ENCODE measurements at regions not wholly inside any gene's neighbourhood (a gene's known extent, or its start where the extent isn't known, plus 50 kb on each side); places are given as distances from the start of the nearest gene placed in this dataset.

DNA sequence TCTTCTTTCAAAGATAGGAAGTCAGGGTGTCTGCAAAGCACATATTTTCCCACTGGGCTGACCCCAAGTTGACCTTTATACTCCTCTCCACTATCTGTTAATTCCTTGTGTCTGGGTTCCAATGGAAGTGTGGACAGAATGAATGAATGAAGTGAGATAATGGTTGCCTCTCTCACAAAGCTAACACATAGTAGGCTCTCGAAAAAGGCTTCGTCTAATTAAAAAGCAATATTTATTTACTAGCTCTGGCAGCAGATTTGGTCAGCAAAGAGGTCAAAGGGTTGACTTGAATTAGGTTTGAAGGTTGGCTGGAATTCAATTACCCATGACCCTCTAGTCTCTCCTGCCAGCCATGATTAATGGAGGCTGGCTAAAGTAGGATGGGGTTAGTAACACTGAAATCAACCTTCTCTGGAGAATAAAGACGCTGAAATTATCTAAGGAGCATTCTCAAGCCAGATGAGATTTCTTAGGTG is 280.3 kb upstream of the KLF3 start:
- DNase-seq (ENCODE audit: low spot score) = no peak
- TF ChIP-seq CTCF (conservative IDR thresholded peaks at IDR 0.05; ENCODE audit: low read length) = no peak
- TF ChIP-seq EZH2phosphoT487 (IDR thresholded peaks at IDR 0.05; ENCODE audit: borderline replicate concordance, low read depth, low read length) = no peak
- Histone ChIP-seq H3K4me2 (ENCODE audit: low read length) (no peak overlapping the region), H3K9me2 (ENCODE audit: insufficient read depth, low read length) (no peaks in the 10 kb centered on the region), H3K36me3 (ENCODE audit: insufficient read depth, low read length) (no peaks in the 10 kb centered on the region), H3K4me1 (ENCODE audit: insufficient read depth, low read length, poor library complexity, severe bottlenecking) (no peaks in the 10 kb centered on the region), H3K9me3 (ENCODE audit: low read length) (no peaks in the 10 kb centered on the region), H3K79me2 (ENCODE audit: insufficient read depth, low read depth, low read length) (no peaks in the 10 kb centered on the region), H3K27ac (ENCODE audit: low read depth, low read length, poor library complexity, severe bottlenecking) (no peak overlapping the region), H3K4me3 (ENCODE audit: low read depth, low read length, poor library complexity, severe bottlenecking) (no peak overlapping the region), H4K20me1 (ENCODE audit: insufficient read depth, low read length) (no peaks in the 10 kb centered on the region), H2AFZ (ENCODE audit: low read length) (no peak overlapping the region)
- BruUV-seq (replicated peaks) = no TSS peak
- intact Hi-C loops (cut with micrococcal nuclease; ENCODE audit: unreplicated experiment) = no loop called here
- ChIA-PET POLR2A (interaction anchor here (1.7 kb wide), 1 partner anchor 9 kb away, joined by 4 read pairs; no protein-coding TSS in a partner anchor), CTCF (ENCODE audit: unreplicated experiment) (no interaction called here)

- H4K20me1 ChIP-seq (ENCODE audit: insufficient read depth, low read length) = no peaks in the 10 kb centered on the region
- no peak for TF ChIP-seq CTCF (conservative IDR thresholded peaks at IDR 0.05; ENCODE audit: low read length)
- no peak for TF ChIP-seq EZH2phosphoT487 (IDR thresholded peaks at IDR 0.05; ENCODE audit: borderline replicate concordance, low read depth, low read length)
- H3K4me3 ChIP-seq (ENCODE audit: low read depth, low read length, poor library complexity, severe bottlenecking) = no peak overlapping the region
- no peaks in the 10 kb centered on the region for H3K79me2 ChIP-seq (ENCODE audit: insufficient read depth, low read depth, low read length)
- H3K9me3 ChIP-seq (ENCODE audit: low read length) = no peaks in the 10 kb centered on the region
- intact Hi-C loops (cut with micrococcal nuclease; ENCODE audit: unreplicated experiment) = no loop called here
- no peaks in the 10 kb centered on the region for H3K4me1 ChIP-seq (ENCODE audit: insufficient read depth, low read length, poor library complexity, severe bottlenecking)
- no peaks in the 10 kb centered on the region for H3K36me3 ChIP-seq (ENCODE audit: insufficient read depth, low read length)
- POLR2A ChIA-PET = interaction anchor here (0.6 to 1.7 kb wide), 3 partner anchors 11 to 255 kb away, joined by 3 to 4 read pairs (median 4); no protein-coding TSS in a partner anchor
- BruUV-seq (replicated peaks) = no TSS peak
- H3K4me2 ChIP-seq (ENCODE audit: low read length) = no peak overlapping the region
- H3K9me2 ChIP-seq (ENCODE audit: insufficient read depth, low read length) = no peaks in the 10 kb centered on the region
- DNase-seq (ENCODE audit: low spot score) = no peak
- no peak overlapping the region for H2AFZ ChIP-seq (ENCODE audit: low read length)
- H3K27ac ChIP-seq (ENCODE audit: low read depth, low read length, poor library complexity, severe bottlenecking) = no peak overlapping the region
- CTCF ChIA-PET (ENCODE audit: unreplicated experiment) = no interaction called here
Observed at GRCh38 chr4:38385093-38386004, 278.6 kb upstream of the KLF3 start.

- no peaks in the 10 kb centered on the region for H3K36me3 ChIP-seq (ENCODE audit: insufficient read depth, low read length)
- no peak overlapping the region for H3K4me2 ChIP-seq (ENCODE audit: low read length)
- no peaks in the 10 kb centered on the region for H3K4me1 ChIP-seq (ENCODE audit: insufficient read depth, low read length, poor library complexity, severe bottlenecking)
- no peaks in the 10 kb centered on the region for H3K9me3 ChIP-seq (ENCODE audit: low read length)
- intact Hi-C loops (cut with micrococcal nuclease; ENCODE audit: unreplicated experiment) = no loop called here
- ChIA-PET POLR2A (no interaction called here), CTCF (ENCODE audit: unreplicated experiment) (no interaction called here)
- H3K79me2 ChIP-seq (ENCODE audit: insufficient read depth, low read depth, low read length) = no peaks in the 10 kb centered on the region
- no TSS peak for BruUV-seq (replicated peaks)
- no peak for DNase-seq (ENCODE audit: low spot score)
- no peaks in the 10 kb centered on the region for H3K9me2 ChIP-seq (ENCODE audit: insufficient read depth, low read length)
- no peak overlapping the region for H2AFZ ChIP-seq (ENCODE audit: low read length)
- TF ChIP-seq EZH2phosphoT487 (IDR thresholded peaks at IDR 0.05; ENCODE audit: borderline replicate concordance, low read depth, low read length) (no peak), CTCF (conservative IDR thresholded peaks at IDR 0.05; ENCODE audit: low read length) (no peak)
- no peaks in the 10 kb centered on the region for H4K20me1 ChIP-seq (ENCODE audit: insufficient read depth, low read length)
- no peak overlapping the region for H3K4me3 ChIP-seq (ENCODE audit: low read depth, low read length, poor library complexity, severe bottlenecking)
- H3K27ac ChIP-seq (ENCODE audit: low read depth, low read length, poor library complexity, severe bottlenecking) = no peak overlapping the region
Observed at GRCh38 chr4:38386005-38386551, 277.9 kb upstream of the KLF3 start.

All from OCI-LY7 (cell line).